Stimulated activated CD8-positive, alpha-beta memory T cell treated with anti-CD3 and anti-CD28 coated beads, Interleukin-4, amount 100 ng/mL, for 1 hour (primary cell): ENCODE measurements at regions not wholly inside any gene's neighbourhood (a gene's known extent, or its start where the extent isn't known, plus 50 kb on each side); places are given as distances from the start of the nearest gene placed in this dataset.

ENCODE experiments used
- DNase-seq, 2 donors: peaks; one replicate each; pipeline ENCODE4 v3.0.0-alpha.2; 2020; ENCODE audit warnings: low read depth in 2 of 2, low spot score in 1 of 2

DNA sequence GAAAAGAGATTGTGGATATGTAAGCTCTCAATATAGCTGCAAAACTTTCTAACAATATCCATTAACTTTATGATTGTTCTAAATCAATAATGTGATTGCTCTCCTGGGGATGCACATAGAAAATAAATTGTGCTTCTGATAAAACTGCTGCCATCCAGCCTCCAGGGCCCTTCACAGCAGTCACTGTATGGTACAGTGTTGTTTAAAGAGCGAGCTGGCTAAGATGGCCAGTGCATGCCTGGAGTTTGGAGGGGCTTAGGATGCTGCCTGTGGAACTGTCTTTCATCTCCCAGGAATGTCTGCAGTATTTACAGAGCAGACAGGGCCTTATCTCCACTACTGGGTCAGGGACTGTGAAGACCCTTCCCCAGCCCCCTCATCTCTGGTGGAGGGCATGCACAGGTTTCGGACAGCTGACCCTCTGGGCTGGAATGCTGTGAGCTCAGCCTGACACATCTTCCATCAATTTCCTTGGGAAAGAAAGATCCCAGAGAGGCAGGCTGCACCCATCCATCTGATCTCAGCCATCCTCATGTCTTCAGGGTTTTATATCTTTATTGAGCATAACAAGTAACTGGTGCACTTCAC lies 137.0 kb downstream of the PLPP3 start:
- DNase-seq: no peak

DNA sequence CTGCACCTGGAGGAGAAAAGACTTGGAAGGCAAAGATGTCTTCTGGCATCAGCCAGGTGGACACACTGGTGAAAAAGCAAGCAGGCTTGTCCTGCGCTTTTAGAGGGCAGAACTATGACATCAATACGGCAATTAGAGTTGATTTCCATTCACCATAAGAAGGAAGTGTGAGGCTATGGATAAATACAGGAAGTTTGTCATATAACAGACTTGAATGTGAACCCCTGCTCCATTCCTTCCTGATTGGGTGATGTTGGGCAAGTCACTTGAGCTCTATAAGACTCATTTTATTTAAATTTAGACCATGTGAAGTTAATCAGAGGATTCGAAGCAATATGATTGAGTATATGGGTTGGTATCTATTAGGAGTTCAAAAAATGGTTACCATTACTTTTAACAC lies 137.8 kb downstream of the PLPP3 start:
- no peak for DNase-seq

DNA sequence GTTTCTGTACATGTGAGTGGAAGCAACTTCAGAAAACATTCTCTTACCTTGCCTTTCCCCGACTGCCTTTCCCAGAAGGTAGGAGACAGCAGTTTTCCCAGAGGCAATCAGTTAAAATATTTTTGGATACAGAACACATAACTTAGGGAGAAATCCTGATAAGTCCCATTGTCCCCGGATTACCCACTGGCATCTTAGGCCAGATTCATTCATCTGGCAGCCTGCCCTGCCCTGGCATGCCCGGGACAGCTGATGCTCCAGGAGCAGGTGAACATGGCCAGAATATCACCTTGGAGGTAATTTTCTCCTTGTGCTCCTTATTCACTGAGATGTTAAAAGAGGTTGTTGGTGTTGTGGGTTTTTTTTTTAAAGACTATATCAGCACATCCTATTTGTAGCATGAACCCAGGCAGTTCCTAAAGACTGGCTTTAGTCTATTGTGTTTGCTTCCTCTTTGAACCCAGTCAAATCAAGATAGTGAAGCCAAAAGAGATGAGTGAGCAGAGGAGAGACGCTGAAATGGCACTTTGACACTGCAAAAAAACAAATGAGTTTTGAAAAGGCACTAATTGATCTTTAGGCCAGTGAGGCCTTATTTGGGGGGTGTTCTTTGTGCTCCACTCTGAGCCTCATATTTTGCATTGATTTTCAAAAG lies 139.6 kb downstream of the PLPP3 start:
- no peak for DNase-seq

DNA sequence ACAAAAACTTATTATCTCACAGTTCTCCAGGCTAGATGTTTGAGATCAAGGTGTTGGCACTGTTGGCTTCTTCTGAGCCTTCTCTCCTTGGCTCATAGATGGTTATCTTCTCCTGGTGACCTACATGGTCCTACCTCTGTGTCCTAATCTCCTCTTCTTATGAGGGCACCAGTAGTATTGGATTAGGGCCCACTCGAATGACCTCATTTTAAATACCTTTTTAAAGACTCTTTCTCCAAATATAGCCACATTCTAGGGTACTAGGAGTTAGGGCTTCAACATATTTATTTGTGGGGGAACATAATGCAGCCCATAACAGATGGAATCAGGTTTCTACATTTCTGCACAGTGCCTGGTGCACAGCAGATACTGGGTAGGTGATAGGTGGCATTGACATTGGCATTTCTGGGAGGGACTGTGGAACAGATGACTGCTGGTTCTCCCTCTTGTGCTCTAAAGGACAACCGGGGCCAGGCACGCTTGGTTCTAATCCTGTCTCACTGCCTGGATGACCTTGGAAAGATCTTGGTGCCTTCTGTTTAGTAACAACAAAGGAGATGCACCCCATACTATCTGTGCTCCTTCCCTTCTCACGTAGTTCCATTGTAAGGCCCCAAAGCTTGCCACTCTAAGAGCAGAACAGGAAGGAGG lies 140.3 kb downstream of the PLPP3 start:
- DNase-seq: no peak

DNA sequence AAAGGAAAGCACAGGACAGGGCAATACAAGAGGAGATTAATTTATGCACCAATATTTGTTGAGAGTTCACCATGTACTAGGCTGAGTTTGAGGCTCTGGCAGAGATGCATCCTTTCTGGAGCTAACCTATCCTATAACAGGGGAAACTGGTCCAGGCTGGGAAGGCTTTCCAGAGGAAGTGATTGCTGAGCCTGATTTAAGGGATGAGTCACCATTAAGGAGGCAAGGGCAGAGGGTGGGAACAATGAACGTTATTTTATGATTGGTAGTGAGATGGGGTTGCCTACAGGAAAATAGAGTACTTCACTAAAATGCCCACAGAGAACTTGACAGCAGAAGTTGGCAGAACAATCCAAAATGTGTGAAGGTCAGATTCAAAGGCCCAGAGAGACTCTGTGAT lies 141.4 kb downstream of the PLPP3 start:
- DNase-seq: no peak

DNA sequence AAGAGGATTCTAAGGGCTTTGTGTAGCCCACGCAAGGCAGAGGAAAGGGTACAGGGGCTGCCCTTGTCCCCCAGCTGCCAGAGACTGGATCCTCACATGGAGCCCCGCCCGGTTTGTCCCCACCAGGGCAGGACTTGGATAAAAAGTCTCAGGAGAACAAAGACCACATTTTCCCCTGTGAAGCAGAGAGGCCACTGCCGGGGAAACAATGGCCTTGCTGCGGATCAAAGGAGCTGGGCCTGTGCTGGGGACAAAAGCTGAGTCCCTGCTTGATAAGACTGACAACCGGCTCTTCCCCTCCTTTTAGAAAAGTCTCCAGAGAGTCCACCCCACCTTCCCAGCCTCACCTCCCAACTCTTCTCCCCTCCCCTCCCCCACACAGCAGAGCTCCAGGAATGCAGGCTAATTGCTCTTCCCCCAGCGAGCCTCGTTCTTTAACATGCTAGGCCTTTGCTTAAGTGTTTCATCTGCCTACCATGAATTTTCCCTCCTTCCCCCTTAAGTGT lies 142.4 kb downstream of the PLPP3 start:
- DNase-seq: no peak

DNA sequence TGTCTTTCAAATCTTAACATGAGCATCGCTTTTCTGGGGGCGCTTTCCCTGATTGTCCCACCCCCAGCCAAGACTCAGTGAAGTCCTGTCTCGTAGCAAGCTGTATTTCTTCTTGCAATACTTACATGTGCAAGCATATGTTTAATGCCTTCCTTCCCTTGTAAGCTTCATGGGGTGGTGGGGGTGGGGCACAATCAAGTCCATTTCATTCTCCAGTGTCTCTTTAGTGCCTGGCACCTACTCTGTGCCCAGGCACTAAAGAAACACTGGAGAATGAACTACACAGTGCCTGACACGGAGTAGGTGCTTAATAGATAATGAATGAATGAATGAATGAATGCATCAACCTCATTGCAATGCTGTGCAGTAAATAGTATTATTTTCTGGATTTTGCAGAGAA lies 143.1 kb downstream of the PLPP3 start:
- DNase-seq: no peak

DNA sequence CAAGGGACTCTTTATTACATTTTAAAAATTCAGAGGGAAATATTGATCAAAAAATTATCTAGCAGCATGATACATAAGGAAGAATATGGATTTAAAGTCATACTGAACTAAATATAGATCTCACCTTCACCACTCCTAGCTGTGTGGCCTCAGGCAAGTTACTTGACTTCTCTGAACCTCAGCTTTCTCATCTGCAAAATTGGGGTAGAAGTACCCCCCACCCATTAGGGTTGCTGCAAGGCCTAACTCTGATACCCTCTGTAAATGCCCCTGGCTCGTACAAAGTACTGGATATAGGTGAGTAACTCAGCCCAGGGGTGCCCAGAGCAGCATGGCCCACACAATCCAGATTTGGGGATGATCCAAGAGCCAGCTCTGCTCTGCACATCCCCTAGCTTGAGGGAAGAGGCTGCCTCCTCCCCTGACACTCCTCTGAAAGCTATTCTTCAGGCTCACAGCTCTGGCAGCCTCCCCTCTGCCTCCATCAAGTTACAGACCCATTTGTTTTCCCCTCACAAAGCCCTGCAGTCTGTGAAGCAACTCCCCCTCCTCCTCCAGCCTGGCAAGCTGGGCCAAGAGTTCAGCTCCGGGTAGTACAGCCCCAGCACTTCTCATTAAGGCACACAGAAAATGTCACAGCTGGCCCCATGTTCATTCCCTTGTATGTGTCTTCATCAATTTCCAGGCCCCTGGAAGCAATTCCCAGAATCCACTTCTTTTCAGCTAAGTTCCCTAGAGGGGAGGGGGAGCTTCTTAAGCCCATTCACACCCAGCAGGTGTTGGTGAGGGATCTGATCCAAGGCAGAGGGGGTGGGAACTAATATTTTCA lies 143.7 kb downstream of the PLPP3 start:
- DNase-seq: no peak

DNA sequence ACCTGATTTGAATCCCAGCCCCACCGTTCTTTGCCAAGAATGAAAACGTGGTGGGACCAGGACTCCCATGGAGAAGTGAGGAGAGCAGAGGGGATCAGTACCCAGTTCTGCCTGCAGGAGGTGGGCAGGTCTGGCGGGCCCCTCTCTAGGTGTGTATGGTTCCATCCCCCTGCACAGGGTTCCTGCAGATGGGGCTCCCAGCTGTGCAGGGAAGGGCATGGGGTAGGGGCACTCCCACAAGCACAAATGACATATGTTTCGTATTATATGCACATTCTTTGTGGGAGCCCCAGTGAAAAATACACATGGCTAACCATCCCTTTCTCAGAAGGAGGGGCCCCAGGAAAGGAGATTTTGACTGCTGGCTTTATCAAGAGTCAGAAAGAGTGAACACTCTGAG lies 144.6 kb downstream of the PLPP3 start:
- no peak for DNase-seq

DNA sequence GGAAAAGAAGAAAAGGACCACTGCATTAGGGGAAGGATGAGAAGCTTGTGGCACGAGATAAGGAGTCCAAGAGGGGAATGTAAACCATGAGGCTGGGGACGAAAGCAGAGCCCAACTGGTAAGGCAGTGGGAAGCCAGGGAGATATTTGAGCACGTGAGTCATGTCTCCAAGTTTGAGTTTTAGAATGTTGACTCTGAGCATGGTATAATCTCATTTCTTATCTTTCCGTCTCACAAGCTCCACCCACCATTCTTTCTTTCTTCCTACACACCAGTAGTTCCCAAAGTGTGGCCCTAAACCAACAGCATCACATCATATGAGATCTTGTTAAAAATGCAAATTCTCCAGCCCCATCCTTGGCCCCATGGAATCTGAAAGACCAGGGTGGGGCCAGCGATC lies 145.3 kb downstream of the PLPP3 start:
- no peak for DNase-seq

DNA sequence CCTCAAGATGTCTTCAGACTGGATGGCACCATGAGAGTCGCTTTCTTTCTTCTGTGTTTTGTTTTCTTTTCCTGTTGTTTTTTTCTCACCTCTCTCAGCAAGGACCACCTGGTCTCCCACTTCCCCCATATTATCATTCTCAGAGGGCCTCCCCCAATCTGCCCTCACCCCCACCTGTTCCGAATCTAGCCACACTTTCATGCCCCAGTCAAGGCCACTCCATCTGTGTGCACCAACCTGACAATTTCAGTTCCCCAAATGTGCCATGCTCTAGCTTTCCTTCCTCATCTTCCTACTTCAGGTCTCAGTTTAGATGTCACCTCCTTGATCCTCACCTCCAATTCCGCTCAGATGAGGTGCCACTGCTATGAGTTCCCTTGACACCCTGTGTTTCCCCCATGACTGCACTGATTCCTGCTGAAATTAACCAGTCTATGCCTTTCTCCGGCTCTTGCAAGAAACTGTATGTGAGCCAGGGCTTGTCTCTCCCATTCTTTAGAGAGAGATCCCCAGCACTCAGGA lies 146.2 kb downstream of the PLPP3 start:
- DNase-seq: no peak

DNA sequence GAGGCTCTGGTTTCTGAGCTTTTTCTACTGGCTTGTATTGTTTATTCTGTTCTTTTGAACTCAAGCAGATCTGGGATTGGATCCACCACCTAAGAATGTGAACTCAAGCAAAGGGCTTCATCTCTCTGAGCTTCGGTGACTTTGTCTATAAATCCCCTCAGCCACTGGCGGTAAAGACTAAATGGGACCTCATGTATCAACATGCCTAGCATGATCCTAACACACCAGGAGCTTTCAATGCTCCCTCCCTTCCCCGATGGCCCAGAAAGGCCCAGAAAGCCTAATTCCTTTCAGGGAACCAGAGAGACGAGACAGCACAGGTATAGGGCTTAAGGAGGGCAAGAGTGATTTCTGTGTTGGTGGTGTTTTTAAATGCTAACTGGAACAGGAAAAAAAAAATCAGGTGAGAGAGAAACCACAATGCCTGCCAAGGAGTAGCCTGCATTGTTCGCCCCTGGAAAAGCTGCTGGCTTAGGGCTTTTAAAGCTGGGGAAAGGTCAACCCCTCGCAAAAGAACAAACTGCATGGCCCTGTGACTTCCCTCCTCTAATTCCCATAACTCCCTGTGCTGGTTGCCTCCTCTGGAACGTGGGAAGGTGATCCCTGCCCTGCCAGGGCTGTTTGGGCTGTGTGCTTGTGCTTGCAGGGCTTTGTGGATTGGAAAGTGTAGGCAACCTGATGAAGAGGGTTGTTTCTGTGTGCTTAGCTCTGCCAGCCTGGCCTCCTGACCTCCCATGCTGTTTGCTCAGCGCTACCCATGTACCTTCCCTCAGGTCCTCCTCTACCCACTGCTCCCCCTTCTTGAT lies 147.0 kb downstream of the PLPP3 start:
- DNase-seq: no peak

DNA sequence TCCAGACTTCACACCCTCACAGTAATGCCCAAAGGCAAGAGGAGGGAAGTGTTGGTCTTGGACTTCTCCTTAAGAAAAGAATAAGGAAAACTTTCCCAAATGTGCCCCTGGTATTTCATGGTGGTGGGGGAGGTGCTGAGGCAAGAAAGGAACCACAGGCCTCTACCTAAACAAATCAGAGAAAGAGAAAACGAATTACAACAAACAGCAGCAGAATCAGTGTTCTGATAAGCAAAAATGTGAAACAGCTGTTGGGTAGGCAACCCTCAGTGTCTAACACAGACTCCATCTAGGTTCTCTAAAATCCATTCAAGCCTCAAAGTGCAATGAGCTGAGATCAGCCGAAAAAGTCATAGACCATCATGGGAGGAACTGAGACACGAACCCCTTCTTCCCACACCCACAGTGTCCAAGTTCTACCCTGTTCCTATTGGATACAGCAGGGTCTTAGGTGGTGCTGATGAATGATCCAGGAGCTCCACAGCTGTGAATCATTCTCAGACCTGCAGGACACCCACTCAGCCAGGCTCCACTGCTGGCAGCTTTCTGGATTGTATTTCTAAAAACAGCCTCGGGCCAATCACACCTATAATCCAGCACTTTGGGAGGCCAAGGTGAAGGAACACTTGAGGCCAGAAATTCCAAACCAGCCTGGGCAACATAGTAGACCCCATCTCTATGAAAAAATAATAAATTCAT lies 149.1 kb downstream of the PLPP3 start:
- DNase-seq: no peak

DNA sequence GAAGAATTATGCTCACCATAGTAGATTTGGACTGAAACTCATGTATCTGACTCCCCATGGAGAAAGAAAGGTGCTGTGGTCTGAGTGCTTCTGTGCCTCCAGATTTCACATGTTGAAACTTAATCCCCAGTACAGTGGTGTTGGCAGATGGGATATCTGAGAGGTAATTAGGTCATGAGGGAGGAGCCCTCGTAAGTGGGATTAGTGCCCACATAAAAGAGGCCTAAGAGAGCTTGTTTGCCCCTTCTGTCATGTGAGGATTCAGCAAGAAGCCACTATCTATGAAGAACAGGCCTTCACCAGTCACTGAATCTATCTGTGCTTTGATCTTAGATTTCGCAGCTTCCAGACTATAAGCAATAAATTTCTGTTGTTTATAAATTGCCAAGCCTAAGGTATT lies 150.1 kb downstream of the PLPP3 start:
- no peak for DNase-seq

DNA sequence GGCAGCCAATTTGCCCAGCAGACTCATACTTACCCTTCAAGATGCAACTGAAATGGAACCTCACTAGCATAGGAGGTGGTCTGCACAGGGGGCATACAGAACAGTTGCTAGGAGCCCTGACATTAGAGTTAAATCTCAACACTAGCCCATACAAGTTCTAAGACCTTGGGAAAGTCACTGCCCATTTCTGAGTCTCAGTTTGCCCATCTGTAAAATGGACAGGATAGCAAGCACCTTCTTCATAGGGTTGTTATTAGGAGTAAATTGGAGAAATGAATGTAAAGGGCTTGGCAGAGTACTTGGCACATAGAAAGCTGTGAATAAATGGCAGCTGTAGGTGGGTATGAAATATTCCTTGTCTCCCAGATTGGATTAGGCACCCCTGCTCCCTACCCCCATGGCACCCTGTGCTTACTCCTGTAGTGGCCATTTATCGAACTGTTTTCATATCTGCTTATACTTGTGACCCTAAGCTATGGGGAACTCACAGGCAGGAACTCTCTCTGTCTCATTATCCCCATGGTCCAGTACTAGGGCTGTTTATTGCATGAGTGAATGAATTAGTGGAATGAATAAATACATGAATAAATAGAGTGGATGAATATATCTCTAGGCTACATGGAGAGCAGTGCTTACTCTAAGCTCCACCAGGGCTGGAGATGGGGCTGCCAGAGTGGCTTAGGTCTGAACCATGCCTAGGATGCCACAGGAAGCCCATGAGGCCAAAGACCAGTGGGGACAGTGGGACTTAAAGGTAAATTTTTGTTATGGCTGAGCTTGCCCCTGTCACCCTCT lies 152.6 kb downstream of the PLPP3 start:
- DNase-seq: no peak

DNA sequence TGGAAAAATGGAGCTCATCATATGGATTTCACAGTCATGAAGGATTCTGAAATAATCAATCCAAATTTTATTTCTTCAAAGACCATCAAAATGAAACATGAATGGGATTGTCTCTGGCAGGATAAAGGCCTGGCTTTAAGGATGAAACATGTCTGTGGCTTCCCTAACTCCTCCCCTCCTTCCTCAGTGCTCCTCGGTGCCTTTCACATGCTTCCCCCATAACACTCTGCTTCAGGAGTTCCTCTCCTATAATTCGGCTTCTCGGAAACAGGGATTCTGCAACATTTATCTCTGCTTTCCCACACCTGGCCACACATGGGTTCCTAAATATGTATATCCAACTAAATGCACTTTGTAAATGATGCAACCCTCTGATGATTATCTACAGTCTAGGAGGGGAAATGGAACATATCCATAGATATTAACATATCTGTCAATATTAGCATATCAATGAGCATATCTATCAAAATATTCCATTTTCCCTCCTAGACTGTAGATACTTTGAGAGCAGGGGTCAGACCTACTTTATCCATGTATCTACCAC lies 153.8 kb downstream of the PLPP3 start:
- no peak for DNase-seq

DNA sequence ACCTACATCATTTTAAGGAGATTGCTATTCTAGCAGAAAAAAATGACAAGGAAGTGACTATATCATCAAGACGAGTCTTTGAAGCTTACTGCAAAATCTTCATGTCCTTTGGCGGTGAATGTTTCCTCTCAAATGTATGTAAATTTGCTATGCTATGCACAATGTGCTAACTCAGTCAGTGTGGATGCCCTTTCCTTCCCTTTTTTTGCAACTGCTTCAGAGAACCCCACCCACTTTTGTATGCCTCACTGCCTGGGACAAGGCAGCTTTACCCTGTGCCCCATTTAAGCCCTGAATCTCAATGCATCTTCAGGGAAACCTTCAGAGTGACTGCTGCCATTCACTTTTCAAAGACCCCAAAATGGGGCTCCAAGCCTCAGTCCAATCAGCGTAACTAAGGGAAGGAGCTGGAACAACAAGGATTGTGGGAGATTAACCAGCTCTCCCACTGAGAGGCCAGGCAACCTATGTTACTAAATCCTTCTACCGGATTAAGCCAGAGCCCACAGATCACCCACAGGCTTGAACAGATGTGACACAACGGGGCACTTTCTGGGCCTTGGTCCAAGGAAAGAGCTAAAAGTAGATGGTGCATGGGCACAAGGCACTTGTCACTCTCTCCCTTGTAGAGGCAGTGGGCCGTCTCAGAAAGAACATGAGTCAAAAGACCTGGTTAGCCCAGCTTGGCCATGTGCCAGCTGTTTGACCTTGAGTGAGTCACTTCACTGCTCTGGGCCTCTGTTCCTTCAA lies 154.4 kb downstream of the PLPP3 start:
- no peak for DNase-seq

DNA sequence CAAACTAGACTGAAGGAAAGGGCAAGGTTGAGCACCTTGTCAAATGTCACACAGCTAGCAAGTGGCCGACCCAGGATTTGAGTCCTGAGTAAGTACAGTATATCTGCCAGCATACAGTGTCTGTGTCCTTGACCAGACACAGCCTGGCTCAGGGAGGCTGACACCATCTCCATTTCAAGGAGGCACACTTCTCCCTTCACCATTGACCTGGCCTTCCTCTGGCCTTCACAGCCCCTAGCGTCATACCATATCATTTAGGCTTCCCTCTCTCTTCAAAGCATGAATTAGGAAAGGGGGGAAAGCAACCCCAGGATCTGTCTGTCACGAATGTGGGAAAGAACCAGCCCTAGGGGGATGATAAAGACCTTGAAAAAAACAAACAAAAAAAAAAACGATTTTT lies 155.6 kb downstream of the PLPP3 start:
- no peak for DNase-seq
